ENCODE measurements at regions not wholly inside any gene's neighbourhood (a gene's known extent, or its start where the extent isn't known, plus 50 kb on each side); places are given as distances from the start of the nearest gene placed in this dataset.

GRCh38 chr6:23424584-23424983 lies 701.4 kb upstream of the NRSN1 start:
- no peak for TF ChIP-seq POLR2AphosphoS5 (IDR thresholded peaks at IDR 0.05; ENCODE audit: borderline replicate concordance, low read depth, low read length)
- no peak for TF ChIP-seq EZH2 (IDR thresholded peaks at IDR 0.05)
